DND-41 (cell line): ENCODE measurements at regions not wholly inside any gene's neighbourhood (a gene's known extent, or its start where the extent isn't known, plus 50 kb on each side); places are given as distances from the start of the nearest gene placed in this dataset.

Experiments
- ATAC-seq: fragments of 200-7000 bp; cut with Tn5 transposase; 3 replicates; pipeline ENCODE4 v1.9.1; 2021; ENCODE audit warnings: low read depth; ENCODE audit not compliant: insufficient read depth
- DNase-seq: peaks from one replicate; pipeline ENCODE4 v3.0.0-alpha.2; 2020
- H2AFZ ChIP-seq: 2 replicates; pipeline ENCODE4 v1.6.0; 2012; ENCODE audit warnings: low read depth, low read length
- H3K27ac ChIP-seq: 2 replicates; pipeline ENCODE4 v1.5.1; 2012; ENCODE audit warnings: low read length, inconsistent platforms
- H3K27me3 ChIP-seq: fragments of 200-600 bp; sonication (generic); 2 replicates; pipeline ENCODE4 v1.6.0; 2012; ENCODE audit warnings: low read length, mild to moderate bottlenecking, inconsistent platforms; ENCODE audit not compliant: insufficient read depth, poor library complexity
- H3K36me3 ChIP-seq: 2 replicates; pipeline ENCODE4 v1.5.1; 2012; ENCODE audit warnings: low read length, inconsistent platforms; ENCODE audit not compliant: insufficient read depth
- H3K4me1 ChIP-seq: 2 replicates; pipeline ENCODE4 v1.5.1; 2012; ENCODE audit warnings: mild to moderate bottlenecking, low read length; ENCODE audit not compliant: insufficient read depth
- H3K4me2 ChIP-seq: 2 replicates; pipeline ENCODE4 v1.6.0; 2012; ENCODE audit warnings: mild to moderate bottlenecking, moderate library complexity, low read length, inconsistent platforms; ENCODE audit not compliant: insufficient read depth
- H3K4me3 ChIP-seq, 2 experiments: fragments of 200-600 bp in 1 of 2; shearing (Covaris generic) in 1 of 2; 2 replicates each; pipeline ENCODE4 v1.5.1; 2012 to 2016; ENCODE audit warnings: inconsistent platforms in 2 of 2, low read length in 2 of 2, mild to moderate bottlenecking in 2 of 2, low read depth in 1 of 2, moderate library complexity in 1 of 2
- H3K79me2 ChIP-seq: 2 replicates; pipeline ENCODE4 v1.6.0; 2012; ENCODE audit warnings: low read length, inconsistent platforms; ENCODE audit not compliant: insufficient read depth
- H3K9ac ChIP-seq: 2 replicates; pipeline ENCODE4 v1.6.0; 2012; ENCODE audit warnings: low read depth, mild to moderate bottlenecking, inconsistent platforms, low read length, moderate library complexity
- H3K9me3 ChIP-seq: 2 replicates; pipeline ENCODE4 v1.5.1; 2012; ENCODE audit warnings: low read length, moderate library complexity, mild to moderate bottlenecking, inconsistent platforms; ENCODE audit not compliant: insufficient read depth, severe bottlenecking
- H4K20me1 ChIP-seq: 2 replicates; pipeline ENCODE4 v1.6.0; 2012; ENCODE audit warnings: low read length; ENCODE audit not compliant: insufficient read depth
- EZH2 ChIP-seq: IDR thresholded peaks from 3 replicates; pipeline ENCODE4 v1.6.1; 2012; ENCODE audit warnings: borderline replicate concordance, low read depth, mild to moderate bottlenecking, moderate library complexity, low read length, inconsistent platforms; ENCODE audit not compliant: severe bottlenecking
- TF ChIP-seq, protein P1 (sequence below): IDR thresholded peaks from 2 replicates; pipeline ENCODE4 v1.5.1; 2012; ENCODE audit warnings: borderline replicate concordance, low read length, moderate library complexity, mild to moderate bottlenecking; ENCODE audit not compliant: poor library complexity, severe bottlenecking; ENCODE audit errors: extremely low read depth

DNA sequence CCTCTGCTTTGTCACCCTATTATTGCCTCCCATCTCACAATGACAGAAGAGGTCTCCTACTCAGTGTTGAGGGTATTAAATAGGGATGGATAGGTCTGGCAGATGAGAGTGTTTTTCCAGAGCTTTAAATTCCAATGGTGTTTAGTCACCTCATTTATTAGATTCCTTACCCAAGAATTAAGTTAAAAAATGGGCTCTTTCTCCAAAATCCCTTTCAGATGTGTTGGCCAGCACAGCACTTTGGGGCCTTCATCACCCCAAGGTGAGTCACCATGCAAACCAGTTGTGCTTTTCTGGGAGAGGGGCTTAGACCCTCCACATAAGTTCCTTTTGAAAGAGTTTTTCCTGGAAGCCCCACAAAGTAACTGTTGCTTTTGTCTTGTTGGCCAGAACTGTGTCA is 78.4 kb downstream of the CYP26A1 start:
- no peak overlapping the region for H3K27ac ChIP-seq
- H3K9ac ChIP-seq = no peak overlapping the region
- no peaks in the 10 kb centered on the region for H3K4me1 ChIP-seq
- H3K27me3 ChIP-seq = peaks cover 3% of the 10 kb centered on the region
- no peak overlapping the region for H2AFZ ChIP-seq
- no peaks in the 10 kb centered on the region for H3K36me3 ChIP-seq
- H3K79me2 ChIP-seq = no peaks in the 10 kb centered on the region
- H3K4me2 ChIP-seq = no peak overlapping the region
- H3K4me3 ChIP-seq = no peak overlapping the region
- TF ChIP-seq, protein P1, sequence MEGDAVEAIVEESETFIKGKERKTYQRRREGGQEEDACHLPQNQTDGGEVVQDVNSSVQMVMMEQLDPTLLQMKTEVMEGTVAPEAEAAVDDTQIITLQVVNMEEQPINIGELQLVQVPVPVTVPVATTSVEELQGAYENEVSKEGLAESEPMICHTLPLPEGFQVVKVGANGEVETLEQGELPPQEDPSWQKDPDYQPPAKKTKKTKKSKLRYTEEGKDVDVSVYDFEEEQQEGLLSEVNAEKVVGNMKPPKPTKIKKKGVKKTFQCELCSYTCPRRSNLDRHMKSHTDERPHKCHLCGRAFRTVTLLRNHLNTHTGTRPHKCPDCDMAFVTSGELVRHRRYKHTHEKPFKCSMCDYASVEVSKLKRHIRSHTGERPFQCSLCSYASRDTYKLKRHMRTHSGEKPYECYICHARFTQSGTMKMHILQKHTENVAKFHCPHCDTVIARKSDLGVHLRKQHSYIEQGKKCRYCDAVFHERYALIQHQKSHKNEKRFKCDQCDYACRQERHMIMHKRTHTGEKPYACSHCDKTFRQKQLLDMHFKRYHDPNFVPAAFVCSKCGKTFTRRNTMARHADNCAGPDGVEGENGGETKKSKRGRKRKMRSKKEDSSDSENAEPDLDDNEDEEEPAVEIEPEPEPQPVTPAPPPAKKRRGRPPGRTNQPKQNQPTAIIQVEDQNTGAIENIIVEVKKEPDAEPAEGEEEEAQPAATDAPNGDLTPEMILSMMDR = no peak
- no peak for TF ChIP-seq EZH2
- ATAC-seq = no peak
- no peaks in the 10 kb centered on the region for H3K9me3 ChIP-seq
- no peak for DNase-seq
- H4K20me1 ChIP-seq = no peaks in the 10 kb centered on the region

DNA sequence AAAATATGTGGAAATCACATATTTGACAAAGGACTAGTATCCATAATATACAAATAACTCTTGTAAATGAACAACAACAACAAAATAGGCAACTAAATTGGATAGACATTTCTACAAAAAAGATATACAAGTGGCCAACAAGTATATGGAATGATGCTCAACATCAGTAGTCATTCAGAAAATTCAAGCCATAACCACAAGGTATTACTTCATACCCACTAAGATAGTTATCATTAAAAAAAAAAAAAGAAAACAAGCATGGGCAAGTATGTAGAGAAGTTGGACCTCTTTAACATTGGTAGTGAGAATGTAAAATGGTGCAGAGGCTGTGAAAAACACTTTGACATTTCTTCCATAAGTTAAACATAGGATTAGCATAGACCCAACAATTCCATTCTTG is 80.8 kb downstream of the CYP26A1 start:
- Histone ChIP-seq H3K79me2 (no peaks in the 10 kb centered on the region), H4K20me1 (no peaks in the 10 kb centered on the region), H3K9ac (no peak overlapping the region), H3K4me2 (no peak overlapping the region), H3K4me1 (no peaks in the 10 kb centered on the region), H3K27ac (no peak overlapping the region), H2AFZ (no peak overlapping the region), H3K4me3 (no peak overlapping the region), H3K9me3 (peaks cover 3% of the 10 kb centered on the region), H3K36me3 (no peaks in the 10 kb centered on the region), H3K27me3 (peaks cover 3% of the 10 kb centered on the region)
- no peak for ATAC-seq
- DNase-seq = no peak
- no peak for TF ChIP-seq EZH2
- TF ChIP-seq, protein P1 = no peak

DNA sequence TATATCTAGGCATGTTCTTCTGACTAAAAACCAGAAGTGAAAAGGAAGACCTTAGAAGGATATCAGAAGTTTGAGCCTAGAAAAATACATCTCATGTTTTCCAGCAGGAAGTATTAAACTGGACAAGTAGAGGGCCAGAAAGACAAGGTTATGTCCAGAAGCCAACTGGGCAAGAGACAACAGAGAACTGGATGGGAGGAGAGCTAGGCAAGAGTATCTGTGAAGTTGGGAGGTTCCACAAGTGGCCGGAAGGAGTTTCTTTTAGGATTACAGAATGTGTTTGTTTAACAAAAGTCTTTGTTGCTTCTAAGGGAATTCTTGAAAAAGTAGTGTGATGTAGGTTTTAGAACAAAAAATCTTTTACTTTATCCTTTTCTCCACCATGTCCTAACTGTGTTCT is 86.4 kb downstream of the CYP26A1 start:
- H3K79me2 ChIP-seq = no peaks in the 10 kb centered on the region
- H3K4me3 ChIP-seq = no peak overlapping the region
- H2AFZ ChIP-seq = no peak overlapping the region
- no peak overlapping the region for H3K27ac ChIP-seq
- DNase-seq = no peak
- TF ChIP-seq EZH2 = no peak
- TF ChIP-seq, protein P1 = no peak
- ATAC-seq = no peak
- no peak overlapping the region for H3K4me2 ChIP-seq
- H3K36me3 ChIP-seq = no peaks in the 10 kb centered on the region
- no peaks in the 10 kb centered on the region for H4K20me1 ChIP-seq
- H3K9me3 ChIP-seq = peaks cover 3% of the 10 kb centered on the region
- no peak overlapping the region for H3K9ac ChIP-seq
- peaks cover 6% of the 10 kb centered on the region for H3K27me3 ChIP-seq
- no peaks in the 10 kb centered on the region for H3K4me1 ChIP-seq

DNA sequence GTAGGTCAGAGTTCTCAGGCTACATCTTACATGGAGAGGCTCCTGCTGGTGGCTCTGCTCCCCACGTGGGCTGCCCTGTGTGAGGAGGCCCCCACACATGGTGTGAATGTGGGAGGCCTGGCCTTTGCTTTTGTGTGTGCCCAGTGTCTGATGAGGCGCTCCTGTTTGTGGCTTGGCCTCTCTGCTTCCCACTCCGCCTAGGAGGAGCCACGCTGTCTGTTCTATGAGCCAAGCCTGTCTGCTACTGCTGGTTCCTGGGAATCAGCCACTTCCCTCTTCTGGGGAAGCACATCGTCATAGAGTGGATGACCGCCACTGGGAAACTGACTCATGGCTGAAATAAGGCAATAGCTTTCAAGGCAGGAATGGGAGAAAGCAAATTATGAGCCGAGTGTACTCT is 87.1 kb downstream of the CYP26A1 start:
- no peaks in the 10 kb centered on the region for H4K20me1 ChIP-seq
- DNase-seq (no peak), ATAC-seq (no peak)
- H2AFZ ChIP-seq = no peak overlapping the region
- H3K4me2 ChIP-seq = no peak overlapping the region
- peaks cover 5% of the 10 kb centered on the region for H3K27me3 ChIP-seq
- no peaks in the 10 kb centered on the region for H3K4me1 ChIP-seq
- H3K36me3 ChIP-seq = no peaks in the 10 kb centered on the region
- H3K79me2 ChIP-seq = no peaks in the 10 kb centered on the region
- H3K9ac ChIP-seq = no peak overlapping the region
- no peak overlapping the region for H3K4me3 ChIP-seq
- no peak overlapping the region for H3K27ac ChIP-seq
- TF ChIP-seq EZH2 = no peak
- TF ChIP-seq, protein P1 = no peak
- H3K9me3 ChIP-seq = peaks cover 3% of the 10 kb centered on the region
